Stimulated activated CD8-positive, alpha-beta memory T cell treated with anti-CD3 and anti-CD28 coated beads, Interleukin-15, amount 100 ng/mL, for 1 hour (primary cell): ENCODE measurements at regions not wholly inside any gene's neighbourhood (a gene's known extent, or its start where the extent isn't known, plus 50 kb on each side); places are given as distances from the start of the nearest gene placed in this dataset.

Experiments used
- DNase-seq: peaks from one replicate; pipeline ENCODE4 v3.0.0-alpha.2; 2020; ENCODE audit warnings: low read depth

DNA sequence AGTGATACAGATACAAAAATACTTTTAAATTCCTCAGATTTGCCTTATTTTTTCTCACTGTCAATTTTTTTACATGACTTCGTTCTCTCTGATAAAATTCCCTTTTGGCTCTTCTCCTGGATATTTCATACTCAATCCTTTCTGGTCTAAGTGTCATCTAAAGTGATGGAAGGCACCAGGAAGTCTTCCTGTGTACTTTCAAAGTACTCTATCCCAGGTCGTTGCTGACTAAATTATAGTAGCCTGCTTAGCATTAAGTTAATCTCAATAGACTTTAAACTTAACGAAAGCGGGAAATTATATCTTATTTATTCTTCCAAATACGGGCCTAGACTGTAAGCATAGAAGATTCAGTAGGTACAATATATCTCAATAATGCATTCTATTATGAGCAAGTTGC is 67.8 kb downstream of the CASP12 start:
- DNase-seq: no peak

DNA sequence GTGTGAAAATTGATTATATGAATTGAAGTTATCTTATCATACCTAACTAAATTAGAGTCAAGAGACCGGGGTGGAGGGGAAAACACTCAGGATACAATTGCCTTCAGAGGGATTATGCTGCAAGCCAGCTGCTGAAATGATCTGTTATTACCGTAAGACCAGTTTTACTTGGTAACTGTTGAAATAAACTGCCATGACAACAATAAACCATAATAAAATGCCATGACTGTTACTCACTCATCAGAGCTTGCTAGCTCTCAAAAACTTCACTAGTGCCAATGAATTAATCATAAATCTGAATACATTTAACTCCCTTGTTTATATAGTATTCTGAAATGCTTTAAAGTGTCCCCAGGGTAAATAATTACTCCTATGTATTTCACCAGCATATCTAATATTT is 68.2 kb downstream of the CASP12 start:
- no peak for DNase-seq

DNA sequence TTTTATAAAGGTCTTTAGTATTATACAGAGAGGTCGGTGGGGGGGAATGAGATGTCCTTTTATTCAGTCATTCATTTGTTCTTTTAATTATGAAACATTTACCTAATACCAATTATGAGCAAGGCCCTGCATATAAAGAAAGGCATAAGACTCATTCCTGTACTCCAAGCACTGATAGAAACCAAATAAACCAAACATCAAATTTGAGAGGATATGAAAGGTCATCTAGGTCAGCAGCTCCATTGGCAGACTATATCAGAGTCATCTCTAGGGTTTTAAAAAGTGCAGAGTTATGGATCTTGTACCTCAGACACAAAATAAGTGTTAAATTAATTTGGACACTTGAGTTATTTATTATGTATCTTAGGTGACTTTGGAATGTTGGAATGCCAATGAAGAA is 71.5 kb downstream of the CASP12 start:
- no peak for DNase-seq

DNA sequence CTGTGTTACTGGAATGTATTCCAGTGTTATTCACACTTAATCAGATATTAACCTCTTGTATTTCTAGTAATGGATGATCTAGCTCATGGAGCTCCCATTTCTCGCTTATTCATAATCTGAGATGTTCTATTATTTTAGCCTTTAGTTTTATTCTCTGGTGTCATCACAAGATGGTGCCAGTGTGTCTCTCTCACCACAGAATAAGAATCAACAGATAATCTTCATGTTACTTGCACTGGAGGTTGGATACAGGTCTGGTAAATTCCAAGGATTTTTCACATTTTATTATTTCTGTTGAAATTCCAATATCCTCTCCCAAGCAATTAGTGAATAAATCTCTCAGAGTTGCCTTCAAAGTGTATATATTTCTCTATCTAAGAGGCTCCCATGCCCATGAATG is 74.6 kb downstream of the CASP12 start:
- DNase-seq: no peak

DNA sequence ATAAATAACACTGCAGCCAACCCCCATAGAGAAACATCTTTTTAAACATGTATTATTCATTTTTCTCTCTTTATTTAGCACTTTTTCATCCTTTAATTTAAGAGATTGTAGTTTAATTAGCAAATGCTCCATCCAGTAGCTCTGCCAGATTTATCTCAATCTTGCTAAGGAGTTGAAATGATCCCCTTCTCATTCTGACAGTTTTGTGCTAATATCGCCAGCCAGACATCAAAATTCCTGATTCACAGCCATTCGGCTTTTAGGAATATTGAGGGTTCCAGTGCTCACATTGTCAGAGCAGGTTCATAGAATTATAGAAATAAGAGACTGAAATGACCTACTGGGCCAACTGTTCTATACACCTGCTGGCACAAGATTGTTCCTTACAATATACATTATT is 77.8 kb downstream of the CASP12 start:
- DNase-seq: no peak

DNA sequence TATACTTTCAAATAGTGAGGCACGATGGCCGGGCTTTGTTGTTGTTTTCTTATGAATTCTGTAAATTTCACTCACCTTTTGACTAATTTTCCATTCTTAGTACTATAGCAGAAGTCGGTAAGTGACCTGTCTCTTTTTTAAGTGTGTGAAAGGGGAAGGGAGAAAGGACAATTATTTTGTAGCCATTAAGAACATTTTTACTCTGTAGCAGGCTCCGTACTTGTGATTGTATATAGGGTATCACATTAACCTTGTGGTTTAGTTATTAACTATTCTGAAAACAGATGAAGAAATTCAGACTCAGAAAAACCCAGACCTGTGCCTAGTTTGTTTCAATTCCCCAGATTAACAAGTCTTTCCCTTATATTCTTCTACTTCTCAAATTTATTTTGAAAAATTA is 78.7 kb downstream of the CASP12 start:
- DNase-seq: no peak

DNA sequence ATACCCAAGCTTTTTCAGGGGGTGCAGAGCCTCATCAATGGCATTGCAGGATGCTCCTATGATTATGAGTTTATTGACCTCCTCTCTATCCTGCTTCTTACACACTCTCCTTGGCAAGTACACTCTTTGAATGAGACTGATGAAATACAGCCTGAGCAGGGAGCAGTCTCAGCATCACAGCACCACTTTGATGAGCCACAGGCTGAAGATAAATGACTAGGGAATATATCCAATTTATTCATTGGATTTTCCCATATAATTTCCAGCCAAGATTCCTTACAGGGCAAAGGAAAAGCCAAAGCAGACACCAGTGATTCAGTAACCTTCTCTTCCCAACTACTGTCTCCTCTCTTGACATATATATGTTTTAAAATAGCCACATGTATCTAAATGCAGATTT is 79.2 kb downstream of the CASP12 start:
- DNase-seq: no peak

DNA sequence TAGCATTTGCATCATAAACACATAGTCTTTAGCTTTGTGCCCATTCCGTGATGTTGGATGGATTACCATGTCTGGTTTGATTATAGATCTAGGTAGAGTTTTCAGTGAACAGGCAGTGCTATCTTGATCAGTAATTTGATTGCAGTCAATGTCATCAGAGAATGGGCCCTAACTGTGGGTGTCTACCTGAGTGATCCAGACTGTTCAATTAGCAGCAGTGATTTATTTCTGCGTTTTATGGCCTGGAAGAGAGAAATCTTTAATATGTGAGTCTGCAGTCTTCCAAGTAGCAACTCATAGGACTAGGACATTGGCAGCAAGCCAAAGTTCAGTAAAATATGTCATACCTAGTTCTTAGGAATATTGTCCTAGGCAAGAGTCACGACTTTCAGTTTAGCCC is 80.3 kb downstream of the CASP12 start:
- no peak for DNase-seq

DNA sequence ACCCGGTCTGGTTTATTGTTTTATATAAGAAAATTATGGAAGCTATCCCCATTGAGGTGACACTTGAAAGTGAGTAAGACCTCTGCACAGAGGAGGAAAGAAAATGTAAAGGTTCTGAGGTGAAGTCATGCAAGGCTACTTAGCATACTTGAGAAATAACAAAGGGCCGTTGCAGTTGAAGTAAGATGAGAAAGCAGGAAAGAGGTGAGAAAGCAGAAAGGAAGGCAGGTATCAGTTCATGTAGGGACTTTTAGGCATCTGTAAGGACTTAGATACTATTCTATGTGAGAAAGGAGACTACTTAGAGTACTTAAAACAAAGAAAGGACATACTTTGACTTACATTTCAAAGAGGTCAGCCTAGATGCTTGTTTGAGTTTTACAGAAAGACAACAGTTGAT is 84.7 kb downstream of the CASP12 start:
- DNase-seq: no peak

DNA sequence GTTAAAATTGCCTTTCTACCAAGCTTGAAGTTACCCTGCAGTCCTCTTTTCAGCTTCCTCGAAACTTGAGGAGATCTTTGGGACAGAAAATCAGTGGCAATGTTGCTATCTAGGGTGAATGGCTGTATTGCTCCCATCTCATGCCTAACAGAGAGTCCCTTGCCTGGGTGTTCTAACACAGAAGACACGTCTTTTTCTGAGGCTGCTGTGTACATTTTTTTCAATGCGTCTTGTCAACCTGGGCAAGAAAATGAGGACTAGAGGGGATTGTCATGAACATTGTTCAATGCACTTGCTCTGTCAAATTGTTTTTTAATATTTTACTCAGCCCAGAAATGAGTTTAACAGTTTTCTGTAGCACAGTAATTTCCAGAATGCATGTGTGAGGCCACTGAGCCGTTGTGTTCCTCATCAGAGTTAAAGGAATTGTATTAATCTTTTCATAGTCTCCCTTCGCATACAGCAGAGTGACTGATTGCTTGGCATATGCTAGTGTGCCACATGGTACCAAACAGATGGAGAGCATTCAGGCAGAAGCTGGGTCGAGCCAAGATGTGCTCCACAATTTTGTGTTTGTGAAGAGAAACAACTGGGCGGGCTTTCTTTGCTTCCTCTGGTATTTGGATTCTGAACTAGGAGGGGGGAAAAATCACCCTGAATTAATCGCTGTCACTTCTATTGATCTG is 86.0 kb downstream of the CASP12 start:
- DNase-seq: no peak

DNA sequence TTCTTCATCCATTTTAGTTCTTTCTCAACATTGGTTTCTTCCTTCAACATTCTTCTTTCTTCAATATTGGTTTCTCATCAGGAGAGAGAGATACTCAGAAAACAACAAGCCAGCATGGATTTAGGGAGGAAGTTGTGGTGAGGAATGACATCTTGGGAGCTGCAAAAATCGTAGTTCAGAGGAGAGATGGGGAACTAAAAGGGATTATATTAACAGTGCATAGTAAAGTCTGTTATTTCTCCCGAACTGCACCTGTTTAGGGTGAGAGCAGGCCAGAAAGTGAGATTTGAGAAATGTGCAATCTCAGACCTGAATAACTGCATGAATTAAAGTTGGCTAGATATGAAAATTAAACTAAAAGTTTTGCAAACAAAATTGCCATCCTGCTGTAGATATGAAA is 94.5 kb downstream of the CASP12 start:
- DNase-seq: no peak

DNA sequence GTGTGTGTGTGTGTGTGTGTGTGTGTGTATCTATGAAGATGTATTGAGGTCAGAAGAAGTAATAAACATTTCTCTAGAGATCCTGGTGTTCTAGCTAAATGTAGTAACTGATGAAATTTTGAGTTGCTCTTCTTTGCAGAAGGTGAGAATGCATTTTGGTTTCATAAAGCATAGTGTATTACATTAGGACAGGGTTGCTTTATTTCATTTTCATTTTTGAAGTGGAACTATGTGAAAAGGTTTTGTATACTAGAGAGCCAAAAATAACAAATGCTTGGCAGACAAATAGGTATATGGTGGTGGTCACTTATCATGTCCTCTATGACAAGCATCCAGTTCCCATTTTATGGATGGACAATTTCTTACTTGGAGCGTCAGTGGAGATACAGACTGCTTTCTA is 99.0 kb downstream of the CASP12 start:
- DNase-seq: no peak

DNA sequence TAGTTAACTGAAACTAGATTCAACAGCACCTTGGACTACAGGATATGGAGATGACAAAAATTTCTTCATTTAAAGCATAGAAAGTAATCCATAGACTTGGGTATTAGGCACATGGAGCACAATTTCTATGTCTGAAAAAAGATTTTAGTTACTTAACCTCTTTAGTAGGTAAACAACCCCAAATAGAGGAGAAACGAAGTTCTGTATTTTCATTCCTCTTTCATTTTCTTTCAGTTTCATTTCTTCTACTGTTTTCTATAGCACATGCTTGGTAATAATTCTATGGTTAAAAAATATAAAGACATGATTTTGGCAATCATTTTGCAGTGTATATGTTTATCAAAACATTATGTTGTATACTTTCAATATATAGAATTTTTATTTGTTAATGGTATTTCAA is 99.5 kb downstream of the CASP12 start:
- no peak for DNase-seq

DNA sequence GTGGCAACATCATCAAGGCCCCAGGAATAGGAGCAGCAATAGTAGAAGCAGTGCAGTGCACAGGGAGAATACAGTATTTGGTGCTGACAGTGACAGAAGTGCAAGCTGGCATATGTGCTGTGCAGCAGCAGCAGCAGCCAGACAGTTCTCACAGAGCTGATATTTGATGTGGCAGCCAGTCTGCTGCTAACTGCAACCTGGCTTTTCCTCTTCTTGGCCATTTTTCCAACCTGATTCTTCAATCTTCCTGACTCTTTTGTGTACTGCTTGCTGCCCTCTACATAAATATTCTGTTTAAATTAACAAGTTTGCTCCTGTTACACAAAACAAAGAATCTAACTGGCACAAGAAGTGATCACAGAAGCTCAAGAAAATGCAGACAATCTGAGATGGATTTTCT is 102.0 kb downstream of the CASP12 start:
- DNase-seq: no peak

DNA sequence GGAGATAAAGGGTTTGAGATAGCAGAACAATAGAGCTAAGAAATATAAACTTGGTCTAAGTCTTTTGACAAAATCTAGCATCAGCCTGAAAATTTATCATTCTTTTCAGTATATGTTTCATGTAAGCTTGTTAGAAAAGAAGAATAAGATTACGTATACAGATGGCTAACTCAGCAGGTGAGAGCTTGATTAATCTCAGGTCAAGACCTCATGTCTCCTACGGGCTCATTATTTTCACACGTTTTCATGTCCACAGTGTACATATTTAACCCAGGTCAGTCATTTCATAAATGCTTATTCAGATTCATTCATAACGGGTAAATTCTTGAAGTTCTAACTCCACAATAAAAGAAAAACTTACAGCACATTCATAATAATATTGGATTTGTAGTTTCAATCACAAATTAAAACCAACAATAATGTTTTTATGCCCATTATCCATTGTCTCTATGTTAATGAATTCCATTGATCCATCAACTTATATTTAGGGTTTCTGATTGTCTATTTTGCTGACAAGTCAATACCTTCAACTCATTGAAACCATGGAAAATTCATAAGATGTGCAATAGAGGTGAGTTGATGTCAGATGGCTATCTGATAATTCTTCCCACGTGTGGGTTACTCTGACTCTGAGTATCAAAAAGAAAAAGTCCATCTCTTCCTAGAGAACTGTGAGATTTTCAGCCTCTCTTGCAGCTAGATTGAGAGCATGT is 102.6 kb downstream of the CASP12 start:
- DNase-seq: no peak

DNA sequence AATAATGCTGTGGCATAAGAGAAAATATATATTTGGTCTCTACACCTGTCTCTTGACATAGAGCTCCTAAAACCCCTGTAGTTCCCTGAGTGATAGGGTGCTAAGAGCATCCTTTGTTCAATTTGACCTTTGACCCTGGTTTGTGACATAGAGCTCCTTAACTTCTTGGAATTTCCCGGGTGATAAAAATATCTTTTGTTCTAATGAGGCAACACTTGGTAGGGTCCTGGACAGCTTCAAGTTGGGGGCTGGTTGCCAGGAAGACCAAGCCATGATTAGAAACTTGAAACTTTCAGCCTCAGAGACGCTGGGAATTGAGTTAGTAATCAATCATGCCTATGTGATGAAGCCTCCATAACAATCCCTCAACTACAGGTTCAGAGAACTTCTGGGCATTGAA is 105.4 kb downstream of the CASP12 start:
- no peak for DNase-seq

DNA sequence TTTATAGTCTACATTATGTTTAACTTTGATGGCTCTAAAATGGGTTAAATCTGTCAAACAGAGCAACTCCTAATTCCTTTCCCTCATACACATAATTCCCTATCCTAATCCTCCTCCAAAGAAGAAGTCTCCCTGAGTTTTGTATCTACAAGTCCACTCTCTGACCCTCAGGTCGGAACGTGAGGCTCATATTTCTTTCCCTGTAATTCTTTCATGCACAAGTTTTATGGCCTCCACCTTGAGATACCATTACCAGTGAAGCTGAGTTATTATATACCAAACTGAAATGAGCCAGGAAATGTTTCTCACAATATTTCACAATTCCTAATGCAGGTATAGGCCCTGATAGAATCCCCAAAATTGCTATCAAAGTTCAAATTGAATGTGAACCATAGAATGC is 106.4 kb downstream of the CASP12 start:
- DNase-seq: no peak

DNA sequence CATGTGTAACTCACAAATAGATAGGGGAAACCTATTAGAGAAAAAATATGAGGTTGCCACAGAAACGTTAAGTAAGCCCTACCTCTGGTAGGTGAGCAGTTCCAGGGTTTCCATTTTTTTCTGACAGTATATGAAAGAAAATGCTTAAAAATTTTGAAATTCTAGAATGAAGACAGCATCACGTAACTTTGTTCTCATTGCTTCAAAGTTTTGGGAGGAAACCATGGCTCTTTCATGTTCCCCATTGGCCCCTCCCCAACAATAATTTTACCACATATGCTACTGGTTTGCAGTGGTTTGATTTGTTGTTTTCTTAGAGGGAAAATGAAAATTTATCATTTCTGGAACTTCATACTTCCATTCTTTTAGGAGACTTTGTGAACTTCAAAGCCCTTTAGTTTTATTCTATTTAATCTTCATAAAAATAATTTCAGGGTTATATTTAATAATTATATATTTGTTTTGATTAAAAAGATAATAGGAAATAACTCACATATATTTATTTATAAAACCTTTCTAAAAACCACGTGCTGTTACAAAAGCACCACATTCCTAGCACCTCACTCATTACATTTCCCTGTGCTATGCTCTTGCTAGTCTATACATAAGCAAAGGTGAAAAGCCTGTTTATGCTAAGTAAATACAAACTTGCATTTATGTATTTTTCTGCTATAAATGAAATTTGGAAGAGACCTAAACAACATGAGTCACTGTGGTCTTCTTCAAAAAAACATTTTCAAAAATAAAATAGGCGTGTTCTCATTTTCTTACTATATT is 113.4 kb downstream of the CASP12 start:
- DNase-seq: no peak

DNA sequence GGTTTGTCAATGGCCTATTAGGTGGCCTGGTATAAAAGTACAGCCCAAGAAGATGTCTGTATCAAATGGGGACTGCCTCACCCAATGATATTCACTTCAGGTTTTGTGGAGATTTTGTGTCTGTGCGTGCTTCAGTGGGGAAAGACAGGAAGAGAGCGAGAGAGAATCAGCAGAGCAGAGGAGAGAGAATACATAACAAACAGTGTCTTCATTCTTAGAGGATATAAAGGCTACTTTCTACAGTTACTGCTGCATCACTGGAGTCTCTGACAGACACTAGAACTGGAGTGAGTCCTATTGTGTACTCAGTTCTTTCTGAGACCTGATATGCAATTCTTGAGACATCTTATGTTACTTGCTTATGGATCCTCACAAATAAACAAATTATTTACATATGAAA is 115.0 kb downstream of the CASP12 start:
- no peak for DNase-seq

DNA sequence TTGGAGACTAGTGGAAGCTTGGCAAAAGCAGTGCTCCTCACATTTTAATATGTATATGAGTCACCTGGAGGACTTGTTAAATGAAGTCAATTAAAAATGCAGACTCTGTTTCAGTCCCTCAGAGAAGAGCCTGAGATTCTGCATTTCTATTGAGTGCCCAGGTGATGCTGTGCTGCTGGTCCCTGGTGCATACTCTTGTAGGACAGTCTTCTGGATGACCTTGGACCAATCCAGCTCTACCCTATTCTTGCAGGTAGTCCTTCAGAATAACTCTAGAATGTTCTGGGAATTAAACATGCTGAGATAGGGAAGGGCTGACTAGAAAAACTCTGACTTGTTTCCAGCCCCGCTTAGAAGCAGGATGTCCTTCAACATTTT is 115.9 kb downstream of the CASP12 start:
- DNase-seq: no peak

DNA sequence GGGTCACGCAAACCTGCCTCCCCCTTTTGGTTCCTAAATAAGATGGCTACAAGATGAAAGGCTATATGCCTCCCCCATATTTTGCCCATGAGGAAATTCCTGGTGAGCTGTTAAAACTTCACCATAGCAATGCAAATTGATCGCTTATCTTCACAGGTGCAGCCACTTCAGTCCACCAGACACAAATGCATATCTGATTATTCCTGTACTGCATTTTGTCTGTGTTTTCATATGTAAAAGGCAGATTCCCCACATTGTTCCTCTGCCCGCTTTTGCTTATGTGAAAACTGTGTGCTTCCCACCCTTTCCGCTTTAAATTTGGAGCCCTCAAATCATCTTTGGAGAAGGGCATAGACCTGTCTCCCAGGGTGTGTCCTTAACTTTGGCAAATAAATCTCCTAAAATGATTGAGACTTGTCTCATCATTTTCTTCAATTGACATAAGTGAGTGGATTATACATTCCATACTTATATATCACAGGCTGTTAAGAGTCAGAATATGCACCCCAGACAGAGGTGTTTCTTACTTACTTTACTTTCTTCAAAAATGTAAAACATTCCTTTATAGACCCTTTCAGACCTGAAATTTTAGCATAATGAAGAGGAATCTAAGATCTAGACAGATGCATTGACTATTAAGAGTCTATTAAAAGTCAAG is 116.4 kb downstream of the CASP12 start:
- DNase-seq: no peak

DNA sequence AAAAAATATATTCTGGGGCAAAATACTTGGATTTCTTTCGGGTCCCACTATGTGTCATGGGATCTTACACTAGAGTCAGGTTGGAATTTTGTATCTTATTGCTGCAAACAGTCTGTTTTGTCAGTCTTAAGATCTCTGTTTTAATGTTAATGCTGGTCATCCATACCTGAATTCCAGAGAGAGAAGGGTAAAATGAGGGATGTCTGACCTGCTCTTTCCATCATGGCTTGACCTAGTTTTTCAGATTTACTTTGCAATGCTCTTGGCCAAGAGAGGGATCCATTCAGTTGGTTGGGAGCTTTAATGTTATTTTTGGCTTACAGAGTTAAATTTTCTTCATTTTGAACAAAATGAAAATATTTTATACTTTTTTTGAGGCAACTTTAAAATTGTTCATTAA is 117.2 kb downstream of the CASP12 start:
- no peak for DNase-seq
